22Rv1 (cell line): ENCODE measurements at regions not wholly inside any gene's neighbourhood (a gene's known extent, or its start where the extent isn't known, plus 50 kb on each side); places are given as distances from the start of the nearest gene placed in this dataset.

ENCODE experiments used
- CTCF ChIP-seq: fragments of 450-650 bp; IDR thresholded peaks from 2 replicates; pipeline ENCODE4 v1.5.1; 2017; ENCODE audit warnings: mild to moderate bottlenecking
- ZFX ChIP-seq: fragments of 450-650 bp; IDR thresholded peaks from 2 replicates; pipeline ENCODE4 v1.6.1; 2017; ENCODE audit warnings: antibody characterized with exemption, borderline replicate concordance

GRCh38 chr1:54461731-54462596 lies 55.8 kb upstream of the SSBP3 start:
- TF ChIP-seq CTCF (no peak), ZFX (no peak)
